GOT3 (cell line): ENCODE measurements at regions not wholly inside any gene's neighbourhood (a gene's known extent, or its start where the extent isn't known, plus 50 kb on each side); places are given as distances from the start of the nearest gene placed in this dataset.

Experiments
- DNase-seq: peaks from one replicate; lab custom pipeline; 2025; ENCODE audit warnings: mixed read lengths; lab: John Stamatoyannopoulos, UW

GRCh38 chr1:244196571-244197285 lies 145.6 kb downstream of the ZBTB18 start:
- DNase-seq = no peak

- DNase-seq = no peak
These were observed 146.8 kb downstream of the ZBTB18 start for GRCh38 chr1:244197851-244198375.

- no peak for DNase-seq
These were observed 148.8 kb downstream of the ZBTB18 start for GRCh38 chr1:244199902-244200301.

GRCh38 chr1:244200596-244200995 lies 149.5 kb downstream of the ZBTB18 start:
- DNase-seq = no peak

GRCh38 chr1:244201750-244202149 lies 150.7 kb downstream of the ZBTB18 start:
- DNase-seq = no peak

GRCh38 chr1:244204004-244204403 lies 152.9 kb downstream of the ZBTB18 start:
- no peak for DNase-seq

- DNase-seq = no peak
These were observed 154.1 kb downstream of the ZBTB18 start for GRCh38 chr1:244205171-244205570.

GRCh38 chr1:244205906-244206305 lies 154.8 kb downstream of the ZBTB18 start:
- DNase-seq = no peak

GRCh38 chr1:244207042-244207934 lies 156.2 kb downstream of the ZBTB18 start:
- no peak for DNase-seq

- no peak for DNase-seq
These were observed 156.8 kb downstream of the ZBTB18 start for GRCh38 chr1:244207935-244208244.

GRCh38 chr1:244209955-244210354 lies 158.9 kb downstream of the ZBTB18 start:
- DNase-seq = no peak

GRCh38 chr1:244210884-244211558 lies 159.9 kb downstream of the ZBTB18 start:
- no peak for DNase-seq

GRCh38 chr1:244211559-244211944 lies 160.5 kb downstream of the ZBTB18 start:
- no peak for DNase-seq

- DNase-seq = no peak
These were observed 161.1 kb downstream of the ZBTB18 start for GRCh38 chr1:244212219-244212618.

- no peak for DNase-seq
These were observed 161.9 kb downstream of the ZBTB18 start for GRCh38 chr1:244212797-244213475.

- DNase-seq = peak; percentile 89
These were observed 163.2 kb downstream of the ZBTB18 start for GRCh38 chr1:244214009-244214967.

GRCh38 chr1:244216836-244217235 lies 165.8 kb downstream of the ZBTB18 start:
- DNase-seq = no peak

GRCh38 chr1:244217711-244218110 lies 166.6 kb downstream of the ZBTB18 start:
- DNase-seq = no peak

- DNase-seq = no peak
These were observed 167.1 kb downstream of the ZBTB18 start for GRCh38 chr1:244218220-244218619.

GRCh38 chr1:244219149-244219548 lies 168.1 kb downstream of the ZBTB18 start:
- no peak for DNase-seq

GRCh38 chr1:244219802-244220201 lies 168.7 kb downstream of the ZBTB18 start:
- DNase-seq = no peak
